Loucy (cell line): ENCODE measurements at regions not wholly inside any gene's neighbourhood (a gene's known extent, or its start where the extent isn't known, plus 50 kb on each side); places are given as distances from the start of the nearest gene placed in this dataset.

Experiments
- H2AFZ ChIP-seq: fragments of 200-600 bp; sonication (generic); 2 replicates; pipeline ENCODE4 v1.6.0; 2016; ENCODE audit warnings: antibody characterized with exemption, mild to moderate bottlenecking, low read length, moderate library complexity
- H3F3A ChIP-seq: fragments of 200-600 bp; 2 replicates; pipeline ENCODE4 v1.6.0; 2016; ENCODE audit warnings: antibody characterized with exemption, low read depth, mild to moderate bottlenecking
- H3K27me3 ChIP-seq: fragments of 200-600 bp; sonication (generic); 2 replicates; pipeline ENCODE4 v1.6.1; 2014; ENCODE audit warnings: low read length, mild to moderate bottlenecking; ENCODE audit not compliant: insufficient read depth, poor library complexity, severe bottlenecking
- H3K36me3 ChIP-seq: fragments of 200-600 bp; sonication (generic); 2 replicates; pipeline ENCODE4 v1.6.1; 2016; ENCODE audit warnings: low read length; ENCODE audit not compliant: insufficient read depth
- H3K4me1 ChIP-seq: fragments of 200-600 bp; sonication (generic); 2 replicates; pipeline ENCODE4 v1.5.1; 2014; ENCODE audit warnings: low read length, mild to moderate bottlenecking; ENCODE audit not compliant: insufficient read depth, poor library complexity, severe bottlenecking
- H3K4me2 ChIP-seq: fragments of 200-600 bp; sonication (generic); 2 replicates; pipeline ENCODE4 v1.6.0; 2014; ENCODE audit warnings: antibody characterized with exemption, low read length, low read depth, mild to moderate bottlenecking; ENCODE audit not compliant: poor library complexity, severe bottlenecking
- H3K4me3 ChIP-seq: fragments of 200-600 bp; sonication (generic); 2 replicates; pipeline ENCODE4 v1.5.1; 2014; ENCODE audit warnings: low read length, mild to moderate bottlenecking, mixed read lengths; ENCODE audit not compliant: poor library complexity, severe bottlenecking
- H3K79me2 ChIP-seq: fragments of 200-600 bp; sonication (generic); 2 replicates; pipeline ENCODE4 v1.6.1; 2014; ENCODE audit warnings: low read length; ENCODE audit not compliant: insufficient read depth
- H3K9ac ChIP-seq: fragments of 200-600 bp; sonication (generic); 2 replicates; pipeline ENCODE4 v1.6.0; 2014; ENCODE audit warnings: mild to moderate bottlenecking, low read depth, low read length, moderate library complexity; ENCODE audit not compliant: poor library complexity, severe bottlenecking
- H3K9me2 ChIP-seq: fragments of 200-600 bp; sonication (generic); replicated peaks from 2 replicates; pipeline ENCODE4 v1.6.1; 2016; ENCODE audit warnings: low read depth, low read length, mixed read lengths
- H3K9me3 ChIP-seq: fragments of 200-600 bp; sonication (generic); 2 replicates; pipeline ENCODE4 v1.6.1; 2014; ENCODE audit warnings: mild to moderate bottlenecking, antibody characterized with exemption, low read length, low read depth; ENCODE audit not compliant: insufficient read depth
- H4K20me1 ChIP-seq: fragments of 200-600 bp; sonication (generic); 2 replicates; pipeline ENCODE4 v1.6.0; 2014; ENCODE audit warnings: antibody characterized with exemption, low read length, mild to moderate bottlenecking; ENCODE audit not compliant: insufficient read depth, poor library complexity, severe bottlenecking
- EZH2phosphoT487 ChIP-seq: fragments of 200-600 bp; IDR thresholded peaks from 2 replicates; pipeline ENCODE4 v1.6.1; 2018; ENCODE audit warnings: antibody characterized with exemption, mild to moderate bottlenecking, moderate library complexity, borderline replicate concordance
- TF ChIP-seq, protein P1 (sequence below): fragments of 200-600 bp; sonication (generic); conservative IDR thresholded peaks from 2 replicates; pipeline ENCODE4 v1.5.1; 2014; ENCODE audit warnings: mild to moderate bottlenecking, antibody characterized with exemption, low read length

DNA sequence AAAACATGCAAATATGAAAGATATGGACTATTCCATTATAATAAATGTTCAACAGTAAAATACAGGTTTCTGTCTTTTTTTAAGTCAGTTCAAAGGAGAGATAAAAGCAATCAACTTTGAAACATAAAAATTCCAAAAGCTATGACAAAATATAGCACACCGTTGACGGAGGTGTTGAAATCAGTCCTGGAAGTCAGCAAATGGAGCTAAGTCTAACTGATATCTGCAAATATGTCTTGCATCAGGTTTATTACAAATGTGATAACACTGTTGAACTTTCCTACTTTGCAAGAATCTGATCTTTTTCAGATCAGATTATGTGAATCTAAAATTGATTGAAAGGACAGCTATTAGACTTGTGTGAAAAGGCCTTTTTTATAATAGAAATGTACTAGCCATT lies 300.7 kb downstream of the SHOX2 start:
- H3K79me2 ChIP-seq: no peaks in the 10 kb centered on the region
- H2AFZ ChIP-seq: no peak overlapping the region
- H3K4me3 ChIP-seq: no peak overlapping the region
- TF ChIP-seq, protein P1, sequence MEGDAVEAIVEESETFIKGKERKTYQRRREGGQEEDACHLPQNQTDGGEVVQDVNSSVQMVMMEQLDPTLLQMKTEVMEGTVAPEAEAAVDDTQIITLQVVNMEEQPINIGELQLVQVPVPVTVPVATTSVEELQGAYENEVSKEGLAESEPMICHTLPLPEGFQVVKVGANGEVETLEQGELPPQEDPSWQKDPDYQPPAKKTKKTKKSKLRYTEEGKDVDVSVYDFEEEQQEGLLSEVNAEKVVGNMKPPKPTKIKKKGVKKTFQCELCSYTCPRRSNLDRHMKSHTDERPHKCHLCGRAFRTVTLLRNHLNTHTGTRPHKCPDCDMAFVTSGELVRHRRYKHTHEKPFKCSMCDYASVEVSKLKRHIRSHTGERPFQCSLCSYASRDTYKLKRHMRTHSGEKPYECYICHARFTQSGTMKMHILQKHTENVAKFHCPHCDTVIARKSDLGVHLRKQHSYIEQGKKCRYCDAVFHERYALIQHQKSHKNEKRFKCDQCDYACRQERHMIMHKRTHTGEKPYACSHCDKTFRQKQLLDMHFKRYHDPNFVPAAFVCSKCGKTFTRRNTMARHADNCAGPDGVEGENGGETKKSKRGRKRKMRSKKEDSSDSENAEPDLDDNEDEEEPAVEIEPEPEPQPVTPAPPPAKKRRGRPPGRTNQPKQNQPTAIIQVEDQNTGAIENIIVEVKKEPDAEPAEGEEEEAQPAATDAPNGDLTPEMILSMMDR: no peak
- TF ChIP-seq EZH2phosphoT487: no peak
- H3K4me2 ChIP-seq: no peak overlapping the region
- H3K9me2 ChIP-seq: no peaks in the 10 kb centered on the region
- no peaks in the 10 kb centered on the region for H3K36me3 ChIP-seq
- H3K4me1 ChIP-seq: no peaks in the 10 kb centered on the region
- H3K9me3 ChIP-seq: no peaks in the 10 kb centered on the region
- H3F3A ChIP-seq: no peaks in the 10 kb centered on the region
- H3K9ac ChIP-seq: no peak overlapping the region
- H4K20me1 ChIP-seq: no peaks in the 10 kb centered on the region
- no peaks in the 10 kb centered on the region for H3K27me3 ChIP-seq

- Histone ChIP-seq H4K20me1 (no peaks in the 10 kb centered on the region), H3K4me2 (no peak overlapping the region), H3K27me3 (no peaks in the 10 kb centered on the region), H3K9ac (no peak overlapping the region), H3K79me2 (no peaks in the 10 kb centered on the region), H3K36me3 (no peaks in the 10 kb centered on the region), H3F3A (no peaks in the 10 kb centered on the region), H2AFZ (no peak overlapping the region), H3K9me2 (no peaks in the 10 kb centered on the region), H3K4me1 (no peaks in the 10 kb centered on the region), H3K9me3 (no peaks in the 10 kb centered on the region), H3K4me3 (no peak overlapping the region)
- TF ChIP-seq, protein P1: no peak
- TF ChIP-seq EZH2phosphoT487: no peak
Measured at GRCh38 chr3:157794771-157795170, 291.6 kb upstream of the VEPH1 start.

GRCh38 chr3:157793745-157794144 lies 290.5 kb upstream of the VEPH1 start:
- Histone ChIP-seq H3K4me3 (no peak overlapping the region), H3F3A (no peaks in the 10 kb centered on the region), H3K9me3 (no peaks in the 10 kb centered on the region), H3K36me3 (no peaks in the 10 kb centered on the region), H2AFZ (no peak overlapping the region), H3K4me1 (no peaks in the 10 kb centered on the region), H3K4me2 (no peak overlapping the region), H3K9ac (no peak overlapping the region), H3K27me3 (no peaks in the 10 kb centered on the region), H3K9me2 (no peaks in the 10 kb centered on the region), H3K79me2 (no peaks in the 10 kb centered on the region), H4K20me1 (no peaks in the 10 kb centered on the region)
- TF ChIP-seq, protein P1: no peak
- no peak for TF ChIP-seq EZH2phosphoT487
